HG02884 (cell line): ENCODE measurements at regions not wholly inside any gene's neighbourhood (a gene's known extent, or its start where the extent isn't known, plus 50 kb on each side); places are given as distances from the start of the nearest gene placed in this dataset.
"Not testable (repeated sequence)": the region's sequence is repeated elsewhere in the genome, so short reads cannot be mapped to it uniquely, and the experiment has no call there.

Source experiments
- ATAC-seq: cut with Tn5 transposase; IDR thresholded peaks from one replicate; pipeline ENCODE4 v1.9.1; 2021; ENCODE audit warnings: mild to moderate bottlenecking, moderate library complexity; ENCODE audit not compliant: unreplicated experiment

DNA sequence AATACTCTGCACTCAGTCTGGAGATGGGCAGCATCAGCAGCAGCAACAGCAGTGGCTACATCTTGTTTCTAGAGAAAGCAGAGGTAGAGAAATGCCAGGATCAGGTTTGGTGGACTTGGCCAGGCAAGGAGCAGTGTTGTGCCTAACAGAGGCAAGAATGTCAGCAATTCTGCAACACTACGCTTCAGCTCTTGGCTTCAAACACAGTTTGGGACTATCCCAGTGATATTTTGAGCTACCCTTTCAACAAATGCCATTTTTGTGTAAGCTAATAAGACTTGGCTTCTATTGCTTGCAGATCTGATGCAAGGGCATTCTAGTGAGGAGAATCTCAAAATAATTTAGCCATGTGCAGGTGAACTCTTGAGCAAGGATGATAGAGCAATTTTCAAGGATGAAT lies 271.3 kb downstream of the PCDH20 start:
- no peak for ATAC-seq

DNA sequence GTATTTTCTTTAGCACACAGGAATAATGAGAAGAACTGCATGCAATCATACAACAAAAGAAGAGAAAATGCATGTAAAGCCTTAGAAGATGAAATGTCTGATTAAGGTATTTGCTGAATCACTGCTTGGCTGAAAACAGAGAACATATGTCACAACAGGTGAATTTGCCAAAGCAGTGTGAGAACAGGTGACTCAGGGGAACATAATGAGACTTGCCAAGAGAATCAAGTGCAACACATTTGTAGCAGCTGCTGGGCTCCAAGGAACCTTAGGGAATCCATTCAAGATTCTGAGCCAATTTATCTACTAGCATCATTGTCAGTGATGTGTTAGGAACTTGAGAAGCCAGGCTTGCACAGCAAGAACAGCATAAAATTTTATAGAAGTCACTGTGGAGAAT lies 273.1 kb downstream of the PCDH20 start:
- ATAC-seq = no peak

DNA sequence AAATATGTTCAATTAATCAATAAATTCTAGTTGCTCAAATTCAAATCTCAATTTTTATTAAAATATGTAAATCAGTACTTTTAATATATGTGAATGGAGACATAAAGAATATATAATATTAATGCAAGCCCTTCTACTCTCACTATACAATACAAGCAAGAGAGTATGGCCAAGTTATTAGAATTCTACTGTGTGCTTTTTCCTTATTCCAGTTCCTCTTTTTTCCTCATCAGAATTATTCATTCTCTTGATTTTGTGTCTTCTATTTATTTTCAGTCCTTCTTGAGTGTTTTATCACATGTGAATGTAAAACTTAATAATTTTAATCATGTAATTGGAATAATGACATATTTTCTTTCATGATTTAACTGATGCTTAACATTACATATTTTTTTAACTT lies 276.8 kb downstream of the PCDH20 start:
- no peak for ATAC-seq

DNA sequence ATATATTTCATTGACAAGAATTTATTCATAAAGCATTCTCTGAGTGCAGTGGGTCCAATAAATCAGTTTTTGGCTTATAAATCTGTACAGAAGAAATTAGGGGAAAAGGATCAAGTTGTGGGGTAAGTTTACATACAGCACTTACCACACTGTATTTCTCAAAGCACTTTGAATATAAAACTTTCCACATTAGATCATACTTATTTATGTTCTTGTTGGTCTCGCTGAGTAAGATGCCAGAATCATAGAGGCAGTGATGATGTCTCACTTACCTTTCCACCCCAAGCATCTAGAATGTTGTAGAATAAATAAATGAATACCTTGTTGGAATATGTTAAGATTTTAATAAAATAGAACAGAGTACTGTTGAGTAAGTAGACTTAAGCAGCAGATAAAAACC lies 279.1 kb downstream of the PCDH20 start:
- ATAC-seq = no peak

DNA sequence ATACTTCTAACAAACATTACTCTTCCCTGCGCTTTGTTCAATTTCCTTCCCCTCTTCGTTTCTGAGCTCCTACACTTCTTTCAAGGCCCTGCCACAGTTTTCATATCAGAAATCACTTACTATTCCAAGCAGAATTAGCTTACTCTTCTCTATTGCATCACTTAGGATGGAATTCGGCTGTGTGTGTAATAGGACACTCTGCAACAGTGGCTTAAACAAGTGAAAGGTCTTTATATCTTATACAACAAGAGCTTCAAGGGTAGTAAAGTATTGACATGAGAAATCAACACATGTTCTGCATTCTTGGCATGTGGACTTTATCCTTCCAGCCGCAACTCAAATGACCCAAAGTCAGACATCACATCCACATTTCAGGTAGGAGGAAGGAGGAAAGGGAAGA lies 279.6 kb downstream of the PCDH20 start:
- no peak for ATAC-seq

DNA sequence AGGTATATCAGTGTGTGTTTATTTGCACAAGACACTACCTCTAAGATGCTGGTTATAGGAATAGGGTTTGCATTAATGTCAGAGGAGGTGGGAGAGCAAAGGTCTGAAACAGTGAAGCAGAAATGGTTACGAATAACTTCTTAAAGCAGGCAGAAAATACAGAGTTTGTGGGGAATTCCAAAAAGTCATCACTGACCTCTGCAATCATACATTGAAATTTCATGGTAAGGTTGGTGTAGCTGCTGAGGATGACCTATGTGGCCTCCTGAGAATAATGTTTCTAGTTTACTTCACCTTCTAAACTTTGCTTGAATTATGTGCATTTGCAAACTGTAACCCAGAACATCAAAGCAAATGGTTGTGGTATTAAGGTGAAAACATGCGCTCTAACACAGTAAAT lies 280.1 kb downstream of the PCDH20 start:
- ATAC-seq = no peak

DNA sequence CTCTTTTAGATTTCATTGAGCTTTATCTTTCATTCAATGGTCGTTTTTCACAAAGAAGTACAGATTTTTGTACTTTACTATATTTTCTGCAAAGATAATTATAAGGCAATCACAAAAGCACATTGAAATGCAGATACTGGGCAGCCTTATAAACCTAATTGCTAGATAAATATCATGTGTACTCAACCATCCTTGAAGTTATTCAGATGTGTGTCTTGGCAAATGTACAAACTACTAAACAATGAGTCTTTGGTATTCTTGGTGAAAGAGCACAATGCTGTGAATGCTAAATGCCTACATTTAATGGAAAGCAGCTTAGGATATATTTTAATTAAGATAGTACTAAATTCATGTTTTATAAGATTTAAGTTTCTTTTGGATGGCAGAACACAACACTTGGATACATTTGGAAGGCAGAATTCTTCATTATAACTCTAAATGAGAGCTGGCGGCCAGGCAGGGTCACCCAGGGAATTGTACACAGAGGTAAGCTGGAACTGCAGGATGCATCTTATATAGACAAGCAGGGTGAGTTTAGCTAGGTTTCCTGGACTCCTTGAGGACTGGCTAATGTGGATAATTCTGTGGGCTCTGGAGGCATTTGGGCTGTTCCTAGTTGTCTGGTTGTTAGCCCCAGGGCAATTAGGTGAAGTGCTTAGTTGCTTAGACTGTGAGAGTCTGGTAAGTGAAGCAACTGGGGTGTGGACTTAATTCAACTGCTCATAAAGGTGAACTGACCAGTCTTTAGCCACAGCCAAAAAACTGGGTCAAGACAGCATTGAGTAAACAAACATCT lies 286.6 kb downstream of the PCDH20 start:
- ATAC-seq = no peak

DNA sequence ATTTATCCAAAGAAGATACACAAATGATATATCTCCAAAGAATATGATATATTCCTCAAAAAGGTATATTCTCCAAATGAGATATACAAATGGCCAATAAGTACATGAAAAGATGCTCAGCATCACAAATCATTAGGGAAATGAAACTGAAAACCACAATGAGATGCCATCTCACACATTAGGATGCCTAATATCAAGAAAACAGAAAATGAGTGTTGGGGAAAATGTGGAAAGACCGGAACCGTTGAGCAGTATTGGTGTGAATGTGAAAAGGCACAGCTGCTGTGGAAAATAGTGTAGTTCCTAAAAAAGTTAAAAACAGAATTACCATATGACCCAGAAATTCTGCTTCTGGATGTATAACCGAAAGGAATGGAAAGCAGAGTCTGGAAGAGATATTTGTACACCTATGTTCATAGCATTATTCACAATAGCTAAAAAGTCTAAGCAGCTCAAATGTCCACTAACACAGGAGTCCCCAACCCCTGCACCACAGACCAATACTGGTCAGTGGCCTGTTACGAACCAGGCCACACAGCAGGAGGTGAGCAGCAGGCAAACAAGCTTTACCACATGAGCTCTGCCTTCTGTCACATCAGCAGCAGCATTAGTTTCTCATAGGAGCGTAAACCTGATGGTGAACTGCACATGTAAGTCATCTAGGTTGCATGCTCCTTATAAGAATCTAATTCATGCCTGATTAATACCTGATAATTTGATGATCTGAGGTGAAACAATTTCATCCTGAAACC lies 291.9 kb downstream of the PCDH20 start:
- peak; percentile 68 for ATAC-seq

DNA sequence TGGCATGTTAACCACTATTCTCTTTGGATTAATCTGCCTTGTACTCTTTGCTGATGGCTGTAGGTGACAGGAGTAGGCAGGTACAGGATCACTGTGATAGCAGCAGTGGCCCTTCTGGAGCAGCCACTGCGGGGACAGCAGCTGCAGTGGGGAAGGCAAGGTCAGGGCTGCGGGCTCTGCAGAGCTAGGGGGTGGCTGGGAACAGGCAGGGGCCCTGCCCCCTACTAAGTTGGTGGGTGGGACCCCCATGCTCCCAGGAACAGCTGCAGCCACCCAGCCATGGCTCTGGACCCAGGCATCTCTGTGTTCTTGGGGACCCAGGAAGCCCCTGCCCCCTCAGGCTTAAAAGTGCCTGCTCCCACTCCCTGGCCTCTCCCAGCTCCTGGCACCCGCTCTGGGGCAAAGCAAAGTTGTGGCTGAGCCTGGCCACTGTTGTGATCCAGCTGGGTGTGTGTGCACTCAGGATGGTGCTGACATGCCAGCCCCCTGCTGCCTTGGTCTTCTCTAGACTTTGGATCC lies 302.4 kb downstream of the PCDH20 start:
- ATAC-seq = no peak

DNA sequence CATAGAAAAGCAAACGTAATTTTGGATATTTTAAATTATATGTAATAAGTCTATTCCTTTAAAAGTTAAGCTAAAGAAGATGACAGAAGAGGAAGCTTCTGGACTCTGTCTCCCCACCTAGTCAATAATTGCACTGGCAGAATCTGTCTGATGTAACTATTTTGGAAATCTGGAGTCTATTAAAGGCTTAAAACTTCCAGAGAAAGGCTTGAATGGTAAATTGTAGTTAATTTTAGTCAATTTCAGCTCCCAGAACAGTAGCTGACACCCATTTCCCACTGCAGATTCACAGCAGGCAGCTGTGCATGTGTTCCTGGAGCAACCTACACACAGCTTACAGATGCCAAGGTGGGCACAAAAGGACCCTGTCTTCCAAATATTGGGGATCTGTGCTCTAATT lies 304.1 kb downstream of the PCDH20 start:
- ATAC-seq = no peak

DNA sequence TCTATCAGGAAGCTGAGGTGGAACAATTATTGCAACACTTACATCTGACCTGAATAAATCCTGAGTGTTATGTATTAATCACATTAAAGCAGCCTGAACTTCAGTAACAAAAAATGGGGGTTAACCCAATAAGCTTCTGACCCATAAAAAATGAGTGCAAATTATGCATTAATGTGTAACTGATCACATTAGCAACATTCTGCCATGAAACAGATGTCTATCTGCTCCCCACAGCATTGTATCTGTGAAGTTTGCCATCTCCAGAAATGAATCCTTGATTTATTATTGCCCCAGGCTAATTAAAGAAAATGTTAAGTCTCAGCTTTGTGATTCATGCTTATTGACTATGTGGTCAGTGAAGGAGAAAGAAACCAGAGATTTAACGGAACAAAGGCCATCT lies 304.9 kb downstream of the PCDH20 start:
- ATAC-seq = no peak

DNA sequence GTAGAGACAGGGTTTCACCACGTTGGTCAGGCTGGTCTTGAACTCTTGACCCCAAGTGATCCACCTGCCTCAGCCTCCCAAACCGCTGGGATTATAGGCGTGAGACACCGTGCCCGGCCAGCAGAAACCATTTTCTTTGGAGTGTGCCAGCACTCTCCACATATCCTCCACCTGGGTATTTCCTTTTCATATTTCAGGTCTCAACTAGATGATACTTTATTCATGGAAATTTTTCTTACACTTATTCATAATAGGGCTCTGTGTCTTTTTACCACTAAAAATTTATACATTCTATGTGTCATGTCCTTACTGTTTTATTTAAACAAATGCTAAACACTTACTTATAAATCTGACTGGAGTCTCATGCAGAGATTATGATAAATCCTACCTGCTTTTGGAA lies 305.9 kb downstream of the PCDH20 start:
- ATAC-seq = no peak

DNA sequence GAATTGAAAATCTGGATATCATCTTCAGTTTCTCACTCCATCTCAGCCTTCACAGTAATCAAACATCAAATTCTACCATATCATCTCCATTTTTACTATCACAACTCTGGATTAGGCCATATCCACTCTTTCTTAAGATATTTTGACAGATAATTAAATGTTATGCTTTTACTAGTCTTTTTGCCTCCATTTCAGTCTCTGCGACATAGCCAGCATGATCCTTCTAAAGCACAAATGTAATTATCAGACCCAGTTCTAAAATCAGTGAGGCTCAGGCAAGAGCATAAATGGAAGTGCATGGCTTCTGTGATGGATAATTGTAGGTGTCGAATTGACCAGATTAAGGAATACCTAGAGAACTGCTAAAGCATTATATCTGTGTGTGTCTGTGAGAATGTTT lies 307.7 kb downstream of the PCDH20 start:
- ATAC-seq = no peak

DNA sequence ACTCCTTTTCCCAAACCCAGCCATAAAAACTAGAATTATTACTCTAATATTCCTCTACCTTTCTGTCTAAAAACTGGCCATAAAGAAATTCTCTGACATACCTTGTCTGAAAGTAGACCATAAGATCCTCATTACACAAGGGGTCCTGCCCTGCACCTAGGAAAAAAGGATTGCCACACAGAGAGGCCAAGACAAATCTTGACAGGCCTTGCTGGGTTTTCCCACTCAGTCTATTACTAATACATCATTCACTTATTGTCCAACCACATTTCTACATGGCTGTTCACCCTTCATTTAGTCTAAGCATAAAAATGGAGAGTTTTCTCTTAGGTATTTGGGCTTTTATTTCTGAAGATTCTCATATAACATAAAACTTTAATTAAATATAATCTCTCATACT lies 319.8 kb downstream of the PCDH20 start:
- ATAC-seq = no peak

DNA sequence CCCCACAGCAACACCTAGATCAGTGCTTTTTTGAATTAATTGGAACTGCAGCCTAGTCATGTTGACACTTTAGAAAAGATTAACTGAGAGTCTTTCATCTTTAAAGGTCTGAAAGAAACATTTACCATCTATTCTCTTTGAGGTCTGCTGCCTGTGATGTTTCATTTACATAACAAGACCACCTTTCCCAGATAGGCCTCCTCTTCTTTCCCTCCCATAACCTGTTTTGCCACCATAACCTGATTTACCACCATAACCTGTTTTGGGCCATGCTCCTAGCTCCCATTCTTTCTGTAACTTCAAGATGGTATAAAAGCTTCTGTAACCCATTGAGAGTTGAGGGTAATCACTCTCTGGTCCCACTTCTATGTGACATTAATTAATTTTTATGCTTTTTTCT lies 320.8 kb downstream of the PCDH20 start:
- no peak for ATAC-seq

DNA sequence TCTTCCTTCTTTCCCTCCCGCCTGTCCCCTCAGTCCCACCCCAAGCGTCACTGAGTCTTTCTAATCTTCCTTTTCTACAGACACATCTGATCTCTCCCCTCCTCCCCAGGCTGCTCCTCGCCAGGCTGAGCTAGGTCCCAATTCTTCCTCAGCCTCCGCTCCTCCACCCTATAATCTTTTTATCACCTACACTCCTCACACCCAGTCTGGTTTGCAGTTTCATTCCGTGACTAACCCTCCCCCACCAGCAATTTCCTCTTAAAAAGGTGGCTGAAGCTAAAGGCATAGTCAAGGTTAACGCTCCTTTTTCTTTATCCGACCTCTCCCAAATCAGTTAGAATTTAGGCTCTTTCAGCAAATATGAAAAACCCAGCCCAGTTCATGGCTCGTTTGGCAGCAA lies 325.8 kb downstream of the PCDH20 start:
- ATAC-seq = not testable (repeated sequence)

DNA sequence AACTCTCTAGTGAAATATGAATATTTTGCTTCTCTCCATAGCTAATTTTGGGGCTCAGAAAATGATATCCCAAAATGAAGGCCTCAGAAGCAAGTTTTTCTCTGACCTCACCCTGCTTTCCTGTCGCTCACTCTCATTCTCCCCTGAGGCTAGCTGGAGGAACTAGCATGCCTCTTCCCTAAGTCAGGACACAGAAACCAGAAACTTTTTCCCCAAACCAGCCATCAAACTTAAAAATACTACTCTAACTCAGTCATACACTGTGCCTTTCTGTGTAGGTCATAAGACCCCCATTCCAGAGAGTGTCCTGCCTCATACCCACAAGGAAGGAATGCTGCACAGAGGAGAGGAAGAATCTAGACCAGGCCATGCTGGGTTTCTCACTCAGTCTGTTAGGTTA lies 329.6 kb downstream of the PCDH20 start:
- ATAC-seq = no peak

DNA sequence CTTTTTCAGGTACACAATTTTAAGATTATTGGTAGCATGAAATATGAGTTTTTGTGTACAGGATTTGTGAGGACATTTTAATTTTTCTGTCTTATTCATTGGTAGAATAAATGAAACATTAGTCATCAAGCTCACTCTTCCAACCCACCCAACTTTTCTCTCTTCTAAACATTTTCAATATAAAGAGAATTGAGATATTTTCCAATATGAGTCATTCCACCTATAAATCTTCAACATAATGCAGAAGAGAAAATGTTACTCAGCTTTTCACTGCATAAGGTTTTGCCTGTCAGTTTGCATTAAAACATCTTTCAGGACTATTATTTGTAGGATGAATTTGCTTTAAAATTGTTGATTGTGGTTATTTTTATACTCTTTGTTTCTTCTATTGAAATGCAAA lies 330.7 kb downstream of the PCDH20 start:
- ATAC-seq = no peak

DNA sequence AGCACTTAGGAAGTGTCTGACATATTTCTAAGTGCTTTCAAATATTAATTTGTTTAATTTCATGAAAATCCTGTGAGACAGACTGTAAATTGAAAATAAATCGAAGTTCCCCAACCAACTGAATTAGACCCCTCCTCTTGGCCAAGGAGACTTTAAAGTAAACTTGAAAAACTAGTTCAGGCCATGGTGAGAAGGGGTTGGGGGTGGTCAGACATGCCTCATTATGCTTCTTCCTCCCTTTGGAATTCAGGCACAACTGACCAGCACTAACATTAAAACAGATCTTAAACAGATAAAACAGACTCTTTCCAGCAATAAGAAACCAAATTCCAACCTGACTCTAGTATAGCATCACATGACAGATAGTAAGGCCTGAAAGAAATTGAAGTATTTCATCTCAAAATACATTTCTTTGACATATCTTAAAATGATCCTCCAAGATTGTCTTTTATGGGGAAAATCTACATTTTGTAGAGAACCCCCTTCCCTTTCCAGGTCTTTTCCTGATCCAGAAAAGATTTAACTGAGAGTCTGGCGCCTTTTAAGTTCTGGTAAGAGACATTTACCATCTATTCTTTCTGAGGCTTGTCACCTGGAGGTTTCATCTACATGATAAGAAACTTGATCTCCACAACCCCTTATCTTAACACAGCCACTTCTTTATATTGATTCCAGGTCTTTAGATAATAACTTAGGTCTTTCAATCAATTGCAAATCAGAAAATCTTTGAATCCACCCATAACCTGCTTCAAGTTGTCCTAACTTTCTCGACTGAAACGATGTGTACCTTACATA lies 336.5 kb downstream of the PCDH20 start:
- no peak for ATAC-seq

DNA sequence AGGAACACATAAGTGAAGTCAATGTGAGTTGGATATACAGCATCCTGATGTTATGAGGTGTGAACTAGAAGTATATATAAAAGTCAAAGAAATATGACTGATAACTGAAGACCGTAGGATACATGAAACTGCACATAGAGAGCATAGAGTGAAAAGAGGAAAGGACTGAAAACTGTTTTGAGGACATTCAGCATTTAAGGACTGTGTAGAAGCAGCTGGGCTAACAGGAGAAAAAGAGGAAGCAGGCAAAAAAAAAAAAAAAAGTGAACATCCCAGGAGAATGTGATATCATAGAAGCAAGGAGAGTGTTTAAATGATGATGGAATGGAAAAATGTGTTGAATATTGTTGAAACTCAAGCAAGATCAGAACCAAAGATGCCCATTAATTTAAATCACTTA lies 363.5 kb downstream of the PCDH20 start:
- ATAC-seq = no peak

DNA sequence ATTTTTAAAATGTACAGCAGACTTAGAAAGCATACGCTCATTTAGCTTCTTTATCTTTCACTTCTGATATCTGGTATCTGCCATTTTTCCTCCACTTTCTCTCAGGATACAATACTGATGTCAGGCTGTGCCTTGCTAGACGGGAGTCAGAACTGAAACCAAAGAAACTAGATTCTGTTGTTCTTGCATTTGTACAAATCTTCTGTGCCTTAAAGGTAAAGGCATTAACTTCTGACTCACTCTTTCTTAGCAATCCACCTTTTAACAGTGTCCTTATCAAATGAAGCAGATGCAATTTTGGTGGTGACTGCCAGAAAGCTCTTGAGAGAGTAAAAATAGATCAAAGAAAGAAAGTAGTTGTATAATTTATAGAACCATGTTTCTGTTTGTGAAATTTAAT lies 370.4 kb downstream of the PCDH20 start:
- ATAC-seq = no peak

DNA sequence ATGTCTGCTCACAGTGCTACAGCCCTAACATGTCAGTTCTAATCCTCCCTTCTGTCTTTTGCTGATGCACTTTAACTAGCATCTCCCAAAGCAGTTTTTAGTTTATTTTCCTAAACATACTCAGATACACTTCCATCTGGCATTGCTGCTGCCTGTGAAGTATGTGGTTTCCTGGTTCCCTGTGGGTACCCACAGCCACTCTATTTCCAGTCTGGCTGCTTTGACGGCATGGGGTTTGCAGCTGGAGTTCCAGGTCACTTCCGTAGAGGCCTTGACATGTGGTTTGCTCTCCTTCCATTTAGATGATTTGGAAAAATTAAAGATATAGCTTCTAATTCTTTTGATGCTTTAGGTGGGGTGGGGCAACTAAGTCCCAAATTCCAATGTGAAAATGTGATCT lies 375.5 kb downstream of the PCDH20 start:
- no peak for ATAC-seq
